ENCODE measurements at regions not wholly inside any gene's neighbourhood (a gene's known extent, or its start where the extent isn't known, plus 50 kb on each side); places are given as distances from the start of the nearest gene placed in this dataset.
"Not testable (repeated sequence)": the region's sequence is repeated elsewhere in the genome, so short reads cannot be mapped to it uniquely, and the experiment has no call there.

GRCh38 chr1:233750139-233750538 lies 136.2 kb downstream of the KCNK1 start:
- Mint-ChIP-seq H3K27me3 (ENCODE audit: unreplicated experiment) (no peaks in the 10 kb centered on the region), H3K4me3 (ENCODE audit: unreplicated experiment) (no peak overlapping the region), H3K4me1 (ENCODE audit: unreplicated experiment) (no peaks in the 10 kb centered on the region), H3K36me3 (ENCODE audit: unreplicated experiment) (no peaks in the 10 kb centered on the region), H3K9me3 (ENCODE audit: unreplicated experiment) (no peaks in the 10 kb centered on the region), H3K27ac (ENCODE audit: unreplicated experiment) (no peak overlapping the region)
- DNase-seq (ENCODE audit: extremely low spot score, unreplicated experiment), result no peak
- no peak for TF ChIP-seq CTCF (IDR thresholded peaks at IDR 0.05)

- no peak for DNase-seq (ENCODE audit: extremely low spot score, unreplicated experiment)
- Mint-ChIP-seq H3K36me3 (ENCODE audit: unreplicated experiment) (no peaks in the 10 kb centered on the region), H3K27ac (ENCODE audit: unreplicated experiment) (no peak overlapping the region), H3K27me3 (ENCODE audit: unreplicated experiment) (no peaks in the 10 kb centered on the region), H3K9me3 (ENCODE audit: unreplicated experiment) (no peaks in the 10 kb centered on the region), H3K4me3 (ENCODE audit: unreplicated experiment) (no peak overlapping the region), H3K4me1 (ENCODE audit: unreplicated experiment) (no peaks in the 10 kb centered on the region)
- TF ChIP-seq CTCF (IDR thresholded peaks at IDR 0.05), result no peak
Observed at GRCh38 chr1:233759665-233760064, 144.8 kb upstream of the SLC35F3 start.

- not testable (repeated sequence) for H3K4me3 Mint-ChIP-seq (ENCODE audit: unreplicated experiment); H3K36me3 Mint-ChIP-seq (ENCODE audit: unreplicated experiment); H3K4me1 Mint-ChIP-seq (ENCODE audit: unreplicated experiment); H3K27ac Mint-ChIP-seq (ENCODE audit: unreplicated experiment); DNase-seq (ENCODE audit: extremely low spot score, unreplicated experiment); H3K27me3 Mint-ChIP-seq (ENCODE audit: unreplicated experiment)
- H3K9me3 Mint-ChIP-seq (ENCODE audit: unreplicated experiment), result peaks cover 15% of the 10 kb centered on the region
Observed at GRCh38 chr1:233764304-233764703, 140.2 kb upstream of the SLC35F3 start.

- no peak overlapping the region for H3K27ac Mint-ChIP-seq (ENCODE audit: unreplicated experiment)
- H3K36me3 Mint-ChIP-seq (ENCODE audit: unreplicated experiment), result no peaks in the 10 kb centered on the region
- no peak for DNase-seq (ENCODE audit: extremely low spot score, unreplicated experiment)
- TF ChIP-seq CTCF (IDR thresholded peaks at IDR 0.05), result no peak
- no peaks in the 10 kb centered on the region for H3K4me1 Mint-ChIP-seq (ENCODE audit: unreplicated experiment)
- H3K4me3 Mint-ChIP-seq (ENCODE audit: unreplicated experiment), result no peak overlapping the region
- no peaks in the 10 kb centered on the region for H3K27me3 Mint-ChIP-seq (ENCODE audit: unreplicated experiment)
- peaks cover 27% of the 10 kb centered on the region for H3K9me3 Mint-ChIP-seq (ENCODE audit: unreplicated experiment)
Observed at GRCh38 chr1:233777566-233777965, 126.9 kb upstream of the SLC35F3 start.

GRCh38 chr1:233780049-233780448 lies 124.4 kb upstream of the SLC35F3 start:
- TF ChIP-seq CTCF (IDR thresholded peaks at IDR 0.05), result no peak
- no peak overlapping the region for H3K4me3 Mint-ChIP-seq (ENCODE audit: unreplicated experiment)
- H3K27ac Mint-ChIP-seq (ENCODE audit: unreplicated experiment), result no peak overlapping the region
- H3K36me3 Mint-ChIP-seq (ENCODE audit: unreplicated experiment), result no peaks in the 10 kb centered on the region
- H3K27me3 Mint-ChIP-seq (ENCODE audit: unreplicated experiment), result no peaks in the 10 kb centered on the region
- H3K4me1 Mint-ChIP-seq (ENCODE audit: unreplicated experiment), result no peaks in the 10 kb centered on the region
- peaks cover 26% of the 10 kb centered on the region for H3K9me3 Mint-ChIP-seq (ENCODE audit: unreplicated experiment)
- no peak for DNase-seq (ENCODE audit: extremely low spot score, unreplicated experiment)

GRCh38 chr1:233782937-233783586 lies 121.4 kb upstream of the SLC35F3 start:
- Mint-ChIP-seq H3K9me3 (ENCODE audit: unreplicated experiment) (peaks cover 22% of the 10 kb centered on the region), H3K27ac (ENCODE audit: unreplicated experiment) (no peak overlapping the region), H3K4me1 (ENCODE audit: unreplicated experiment) (no peaks in the 10 kb centered on the region), H3K4me3 (ENCODE audit: unreplicated experiment) (no peak overlapping the region), H3K36me3 (ENCODE audit: unreplicated experiment) (no peaks in the 10 kb centered on the region), H3K27me3 (ENCODE audit: unreplicated experiment) (no peaks in the 10 kb centered on the region)
- no peak for DNase-seq (ENCODE audit: extremely low spot score, unreplicated experiment)
- no peak for TF ChIP-seq CTCF (IDR thresholded peaks at IDR 0.05)

Data from osteocyte (in vitro differentiated cells).